ENCODE measurements at regions not wholly inside any gene's neighbourhood (a gene's known extent, or its start where the extent isn't known, plus 50 kb on each side); places are given as distances from the start of the nearest gene placed in this dataset.

GRCh38 chr2:17271416-17271815, 246.8 kb downstream of the RAD51AP2 start:
- Histone ChIP-seq H3K27me3 (no peaks in the 10 kb centered on the region), H3K36me3 (no peaks in the 10 kb centered on the region), H3K4me3 (no peak overlapping the region), H3K4me1 (no peaks in the 10 kb centered on the region), H3K27ac (no peak overlapping the region), H3K9me3 (no peaks in the 10 kb centered on the region)
- ATAC-seq (no peak), DNase-seq (no peak)
- intact Hi-C loops (cut with DNase I) = no loop called here
- TF ChIP-seq CTCF (IDR thresholded peaks at IDR 0.05) = no peak

GRCh38 chr2:17270894-17271293, 247.3 kb downstream of the RAD51AP2 start:
- Histone ChIP-seq H3K27ac (no peak overlapping the region), H3K36me3 (no peaks in the 10 kb centered on the region), H3K4me3 (no peak overlapping the region), H3K27me3 (no peaks in the 10 kb centered on the region), H3K9me3 (no peaks in the 10 kb centered on the region), H3K4me1 (no peaks in the 10 kb centered on the region)
- ATAC-seq (no peak), DNase-seq (no peak)
- TF ChIP-seq CTCF (IDR thresholded peaks at IDR 0.05) = no peak
- intact Hi-C loops (cut with DNase I) = no loop called here

GRCh38 chr2:17263570-17263968, 254.7 kb downstream of the RAD51AP2 start:
- H3K27ac ChIP-seq = no peak overlapping the region

GRCh38 chr2:17262854-17263569, 255.2 kb downstream of the RAD51AP2 start:
- intact Hi-C loops (cut with DNase I) = no loop called here
- Histone ChIP-seq H3K27ac (no peak overlapping the region), H3K27me3 (no peaks in the 10 kb centered on the region), H3K36me3 (no peaks in the 10 kb centered on the region), H3K9me3 (no peaks in the 10 kb centered on the region), H3K4me1 (no peaks in the 10 kb centered on the region), H3K4me3 (no peak overlapping the region)
- no peak for TF ChIP-seq CTCF (IDR thresholded peaks at IDR 0.05)
- ATAC-seq = no peak
- no peak for DNase-seq

More at GRCh38 chr2:17263570-17263968, 254.7 kb downstream of the RAD51AP2 start:
- no peak for TF ChIP-seq CTCF (IDR thresholded peaks at IDR 0.05)
- Histone ChIP-seq H3K4me3 (no peak overlapping the region), H3K27me3 (no peaks in the 10 kb centered on the region), H3K36me3 (no peaks in the 10 kb centered on the region), H3K4me1 (no peaks in the 10 kb centered on the region), H3K9me3 (no peaks in the 10 kb centered on the region)
- no peak for DNase-seq
- intact Hi-C loops (cut with DNase I) = no loop called here
- ATAC-seq = no peak

GRCh38 chr2:17259613-17260012, 258.6 kb downstream of the RAD51AP2 start:
- H3K27me3 ChIP-seq = no peaks in the 10 kb centered on the region
- DNase-seq (no peak), ATAC-seq (no peak)
- intact Hi-C loops (cut with DNase I) = no loop called here
- no peak overlapping the region for H3K27ac ChIP-seq
- no peaks in the 10 kb centered on the region for H3K9me3 ChIP-seq
- TF ChIP-seq CTCF (IDR thresholded peaks at IDR 0.05) = no peak
- H3K4me1 ChIP-seq = no peaks in the 10 kb centered on the region
- H3K4me3 ChIP-seq = no peak overlapping the region
- H3K36me3 ChIP-seq = no peaks in the 10 kb centered on the region

Measured in left lung (tissue), 4 donors.